GM23338 (cell line): ENCODE measurements at regions not wholly inside any gene's neighbourhood (a gene's known extent, or its start where the extent isn't known, plus 50 kb on each side); places are given as distances from the start of the nearest gene placed in this dataset.

ENCODE experiments used
- ATAC-seq: fragments of 200-7000 bp; cut with Tn5 transposase; 3 replicates; pipeline ENCODE4 v1.9.1; 2020
- DNase-seq: peaks from one replicate; pipeline ENCODE4 v3.0.0-alpha.2; 2015; ENCODE audit warnings: low spot score
- H2AFZ ChIP-seq: fragments of 200-600 bp; sonication (generic); 2 replicates; pipeline ENCODE4 v1.8.0; 2016; ENCODE audit warnings: antibody characterized with exemption, mild to moderate bottlenecking, moderate library complexity
- H3F3A ChIP-seq: fragments of 200-600 bp; sonication (generic); replicated peaks from 2 replicates; pipeline ENCODE4 v1.8.0; 2017; ENCODE audit warnings: antibody characterized with exemption, mixed run types, low read depth
- H3K27ac ChIP-seq: fragments of 200-600 bp; sonication (generic); 2 replicates; pipeline ENCODE4 v1.6.1; 2016; ENCODE audit warnings: low read depth
- H3K27me3 ChIP-seq: fragments of 200-600 bp; sonication (generic); 2 replicates; pipeline ENCODE4 v1.8.0; 2016; ENCODE audit warnings: mild to moderate bottlenecking, mixed run types, moderate library complexity; ENCODE audit not compliant: insufficient read depth
- H3K36me3 ChIP-seq: fragments of 200-600 bp; sonication (generic); 2 replicates; pipeline ENCODE4 v1.8.0; 2016; ENCODE audit warnings: mild to moderate bottlenecking; ENCODE audit not compliant: insufficient read depth
- H3K4me1 ChIP-seq: fragments of 200-600 bp; sonication (generic); 2 replicates; pipeline ENCODE4 v1.8.0; 2016; ENCODE audit warnings: mild to moderate bottlenecking, moderate library complexity; ENCODE audit not compliant: insufficient read depth
- H3K4me2 ChIP-seq: fragments of 200-600 bp; sonication (generic); 2 replicates; pipeline ENCODE4 v1.7.1; 2017; ENCODE audit warnings: mixed run types
- H3K4me3 ChIP-seq: fragments of 200-600 bp; sonication (generic); 2 replicates; pipeline ENCODE4 v1.6.1; 2016; ENCODE audit warnings: mixed run types
- H3K79me2 ChIP-seq: fragments of 200-600 bp; sonication (generic); replicated peaks from 2 replicates; pipeline ENCODE4 v1.8.0; 2017; ENCODE audit warnings: mild to moderate bottlenecking; ENCODE audit not compliant: insufficient read depth
- H3K9me2 ChIP-seq: fragments of 200-600 bp; sonication (generic); 2 replicates; pipeline ENCODE4 v1.8.0; 2017; ENCODE audit not compliant: insufficient read depth
- H4K20me1 ChIP-seq: fragments of 200-600 bp; sonication (generic); replicated peaks from 2 replicates; pipeline ENCODE4 v1.8.0; 2017; ENCODE audit warnings: mild to moderate bottlenecking; ENCODE audit not compliant: insufficient read depth
- H3K27ac Mint-ChIP-seq: 2 replicates; pipeline ENCODE4 v1.8.0; 2020; ENCODE audit warnings: inconsistent platforms, mild to moderate bottlenecking, moderate library complexity, mixed read lengths
- H3K27me3 Mint-ChIP-seq: 3 replicates; pipeline ENCODE4 v1.8.0; 2022; ENCODE audit warnings: low read depth, mild to moderate bottlenecking, moderate library complexity, mixed read lengths, inconsistent platforms; ENCODE audit not compliant: insufficient read depth, poor library complexity
- H3K36me3 Mint-ChIP-seq: 3 replicates; pipeline ENCODE4 v1.8.0; 2021; ENCODE audit warnings: low read depth, mild to moderate bottlenecking, inconsistent platforms, moderate library complexity, mixed read lengths
- H3K4me1 Mint-ChIP-seq: 3 replicates; pipeline ENCODE4 v1.8.0; 2020; ENCODE audit warnings: mild to moderate bottlenecking, inconsistent platforms, mixed read lengths
- H3K4me3 Mint-ChIP-seq: 3 replicates; pipeline ENCODE4 v1.8.0; 2021; ENCODE audit warnings: moderate library complexity, mild to moderate bottlenecking, inconsistent platforms, mixed read lengths
- H3K9me3 Mint-ChIP-seq: 3 replicates; pipeline ENCODE4 v1.8.0; 2020; ENCODE audit warnings: moderate library complexity, mild to moderate bottlenecking, inconsistent platforms, mixed read lengths
- CREB1 ChIP-seq: fragments of 250-450 bp; sonication (Bioruptor Pico); IDR thresholded peaks from 2 replicates; pipeline ENCODE4 v1.5.0; 2020; ENCODE audit warnings: low read depth, mild to moderate bottlenecking, moderate library complexity
- CTCF ChIP-seq, 2 experiments: fragments of 200-600 bp in 1 of 2; sonication (generic) in 1 of 2; conservative IDR thresholded peaks; 2 replicates each; pipeline versions ENCODE4 v1.5.1 to v1.6.1; 2016 to 2017; ENCODE audit warnings: antibody characterized with exemption in 2 of 2, low read depth in 2 of 2, mild to moderate bottlenecking in 2 of 2, moderate library complexity in 1 of 2
- ETS1 ChIP-seq: IDR thresholded peaks from 2 replicates; pipeline ENCODE4 v1.6.1; 2016; ENCODE audit warnings: antibody characterized with exemption
- EZH2 ChIP-seq: fragments of 200-600 bp; sonication (generic); IDR thresholded peaks from one replicate; pipeline ENCODE4 v1.8.0; 2017; ENCODE audit warnings: antibody characterized with exemption, mild to moderate bottlenecking, low read depth; ENCODE audit not compliant: unreplicated experiment
- EZH2phosphoT487 ChIP-seq: fragments of 200-600 bp; sonication (generic); IDR thresholded peaks from one replicate; pipeline ENCODE4 v1.8.1; 2018; ENCODE audit warnings: antibody characterized with exemption; ENCODE audit not compliant: unreplicated experiment
- JUNB ChIP-seq: IDR thresholded peaks from one replicate; pipeline ENCODE4 v1.6.1; 2016; ENCODE audit warnings: antibody characterized with exemption; ENCODE audit not compliant: unreplicated experiment
- NANOG ChIP-seq: IDR thresholded peaks from 2 replicates; pipeline ENCODE4 v1.6.1; 2016; ENCODE audit warnings: antibody characterized with exemption, borderline replicate concordance
- POLR2AphosphoS5 ChIP-seq: IDR thresholded peaks from 2 replicates; pipeline ENCODE4 v1.6.1; 2016; ENCODE audit warnings: antibody characterized with exemption, low read depth
- REST ChIP-seq: IDR thresholded peaks from one replicate; pipeline ENCODE4 v1.6.1; 2018; ENCODE audit warnings: antibody characterized with exemption; ENCODE audit not compliant: unreplicated experiment
- STAT1 ChIP-seq: IDR thresholded peaks from one replicate; pipeline ENCODE4 v1.6.1; 2016; ENCODE audit warnings: antibody characterized with exemption; ENCODE audit not compliant: unreplicated experiment
- ZNF114 ChIP-seq: fragments of 250-450 bp; sonication (Bioruptor Pico); IDR thresholded peaks from 2 replicates; pipeline ENCODE4 v1.5.0; 2020; ENCODE audit warnings: mild to moderate bottlenecking, moderate library complexity
- ZNF331 ChIP-seq: fragments of 250-450 bp; sonication (Bioruptor Pico); IDR thresholded peaks from 2 replicates; pipeline ENCODE4 v1.5.0; 2020; ENCODE audit warnings: low read depth, mild to moderate bottlenecking, moderate library complexity
- ZNF462 ChIP-seq: fragments of 250-450 bp; sonication (Bioruptor Pico); IDR thresholded peaks from 2 replicates; pipeline ENCODE4 v1.5.0; 2020; ENCODE audit warnings: mild to moderate bottlenecking, moderate library complexity

- Histone ChIP-seq H3K4me1 (no peaks in the 10 kb centered on the region), H3K4me3 (no peak overlapping the region), H3K4me2 (no peak overlapping the region), H3K27me3 (no peaks in the 10 kb centered on the region), H3K79me2 (no peaks in the 10 kb centered on the region), H2AFZ (no peak overlapping the region), H3K36me3 (no peaks in the 10 kb centered on the region), H3K9me2 (no peaks in the 10 kb centered on the region), H3K27ac (no peak overlapping the region), H4K20me1 (no peaks in the 10 kb centered on the region), H3F3A (no peaks in the 10 kb centered on the region)
- TF ChIP-seq ETS1, result no peak
- no peak for TF ChIP-seq REST
- TF ChIP-seq NANOG, result no peak
- no peak for TF ChIP-seq CTCF (conservative IDR thresholded peaks at IDR 0.05; ENCODE audit: low read depth in 2 of 2)
- TF ChIP-seq EZH2phosphoT487, result no peak
- no peak for TF ChIP-seq ZNF114 (CRISPR knock-in tag)
- TF ChIP-seq ZNF331, result no peak
- TF ChIP-seq EZH2, result no peak
- no peak for TF ChIP-seq POLR2AphosphoS5
- no peak for TF ChIP-seq ZNF462 (CRISPR knock-in tag)
- TF ChIP-seq CREB1, result no peak
- no peak for TF ChIP-seq JUNB
- no peak for TF ChIP-seq STAT1
- H3K4me3 Mint-ChIP-seq, result no peak overlapping the region
- H3K27ac Mint-ChIP-seq, result no peak overlapping the region
- no peaks in the 10 kb centered on the region for H3K4me1 Mint-ChIP-seq
- no peaks in the 10 kb centered on the region for H3K27me3 Mint-ChIP-seq
- H3K9me3 Mint-ChIP-seq, result no peaks in the 10 kb centered on the region
- H3K36me3 Mint-ChIP-seq, result no peaks in the 10 kb centered on the region
- no peak for ATAC-seq
- DNase-seq, result no peak
Observed at GRCh38 chr18:67363694-67364093, 152.8 kb downstream of the DSEL start.
